Neural cell (in vitro differentiated cells): ENCODE measurements at regions not wholly inside any gene's neighbourhood (a gene's known extent, or its start where the extent isn't known, plus 50 kb on each side); places are given as distances from the start of the nearest gene placed in this dataset.

ENCODE experiments used
- H2AFZ ChIP-seq: fragments of 200-600, 300-800 bp; sonication (generic), shearing (Covaris generic); 2 replicates; pipeline ENCODE4 v1.6.0; 2014; ENCODE audit warnings: low read depth, mild to moderate bottlenecking, antibody characterized with exemption, low read length, moderate library complexity
- H3F3A ChIP-seq: fragments of 200-600 bp; shearing (Covaris generic); 2 replicates; pipeline ENCODE4 v1.6.1; 2016; ENCODE audit warnings: mild to moderate bottlenecking, moderate library complexity, mixed read lengths, antibody characterized with exemption, low read length; ENCODE audit not compliant: insufficient read depth, poor library complexity, severe bottlenecking
- H3K27ac ChIP-seq: fragments of 200-600, 300-800 bp; sonication (generic), shearing (Covaris generic); 2 replicates; pipeline ENCODE4 v1.5.1; 2014; ENCODE audit warnings: mild to moderate bottlenecking, low read length, moderate library complexity
- H3K27me3 ChIP-seq: fragments of 300-800, 200-600 bp; sonication (generic), shearing (Covaris generic); 2 replicates; pipeline ENCODE4 v1.6.0; 2014; ENCODE audit warnings: mild to moderate bottlenecking, low read depth, low read length, moderate library complexity; ENCODE audit not compliant: insufficient read depth
- H3K36me3 ChIP-seq: fragments of 300-800, 200-600 bp; sonication (generic), shearing (Covaris generic); 2 replicates; pipeline ENCODE4 v1.5.1; 2014; ENCODE audit warnings: mild to moderate bottlenecking, antibody characterized with exemption, low read length, moderate library complexity; ENCODE audit not compliant: insufficient read depth
- H3K4me2 ChIP-seq: fragments of 300-800, 200-600 bp; sonication (generic), shearing (Covaris generic); 2 replicates; pipeline ENCODE4 v1.6.0; 2014; ENCODE audit warnings: mild to moderate bottlenecking, low read length
- H3K4me3 ChIP-seq: fragments of 300-800, 200-600 bp; sonication (generic), shearing (Covaris generic); 2 replicates; pipeline ENCODE4 v1.5.1; 2014; ENCODE audit warnings: mild to moderate bottlenecking, low read length, moderate library complexity
- H3K79me2 ChIP-seq: fragments of 200-600 bp; shearing (Covaris generic); replicated peaks from 2 replicates; pipeline ENCODE4 v1.6.0; 2014; ENCODE audit warnings: mild to moderate bottlenecking, low read length, moderate library complexity; ENCODE audit not compliant: insufficient read depth
- H3K9ac ChIP-seq: fragments of 300-800, 200-600 bp; sonication (generic), shearing (Covaris generic); 2 replicates; pipeline ENCODE4 v1.6.1; 2016; ENCODE audit warnings: mild to moderate bottlenecking, low read length, mixed read lengths
- H3K9me2 ChIP-seq: fragments of 200-600 bp; shearing (Covaris generic); 2 replicates; pipeline ENCODE4 v1.6.1; 2016; ENCODE audit warnings: mild to moderate bottlenecking, low read length, mixed read lengths; ENCODE audit not compliant: insufficient read depth
- H3K9me3 ChIP-seq: fragments of 200-600, 300-800 bp; sonication (generic), shearing (Covaris generic); 2 replicates; pipeline ENCODE4 v1.6.1; 2016; ENCODE audit warnings: mild to moderate bottlenecking, mixed run types, low read length, moderate library complexity, mixed read lengths
- H4K20me1 ChIP-seq: fragments of 200-600 bp; shearing (Covaris generic); 2 replicates; pipeline ENCODE4 v1.6.1; 2016; ENCODE audit warnings: mild to moderate bottlenecking, mixed run types; ENCODE audit not compliant: insufficient read depth
- CTCF ChIP-seq: fragments of 450-650 bp; IDR thresholded peaks from 2 replicates; pipeline ENCODE4 v1.5.1; 2014; ENCODE audit warnings: antibody characterized with exemption, mild to moderate bottlenecking, moderate library complexity; ENCODE audit not compliant: poor library complexity, severe bottlenecking
- EP300 ChIP-seq: fragments of 450-650 bp; conservative IDR thresholded peaks from 2 replicates; pipeline ENCODE4 v1.6.1; 2014; ENCODE audit warnings: antibody characterized with exemption, mild to moderate bottlenecking, moderate library complexity; ENCODE audit not compliant: poor library complexity, severe bottlenecking
- EZH2 ChIP-seq: fragments of 200-600, 300-800 bp; shearing (Covaris generic), sonication (generic); IDR thresholded peaks from 2 replicates; pipeline ENCODE4 v1.6.1; 2014; ENCODE audit warnings: antibody characterized with exemption, low read length, borderline replicate concordance, mild to moderate bottlenecking; ENCODE audit not compliant: insufficient read depth, poor library complexity, severe bottlenecking
- MXI1 ChIP-seq: fragments of 450-650 bp; conservative IDR thresholded peaks from 2 replicates; pipeline ENCODE4 v1.6.1; 2014; ENCODE audit warnings: antibody characterized with exemption, mild to moderate bottlenecking; ENCODE audit not compliant: poor library complexity, severe bottlenecking
- POLR2AphosphoS5 ChIP-seq: IDR thresholded peaks from 2 replicates; pipeline ENCODE4 v1.6.1; 2012
- REST ChIP-seq: IDR thresholded peaks from 2 replicates; pipeline ENCODE4 v1.6.1; 2012; ENCODE audit warnings: borderline replicate concordance
- TAF1 ChIP-seq: IDR thresholded peaks from 2 replicates; pipeline ENCODE4 v1.6.1; 2012; ENCODE audit warnings: low read depth

- Histone ChIP-seq H3K9me3 (no peaks in the 10 kb centered on the region), H3F3A (no peaks in the 10 kb centered on the region), H3K36me3 (no peaks in the 10 kb centered on the region), H3K4me2 (no peak overlapping the region), H2AFZ (no peak overlapping the region), H3K79me2 (no peaks in the 10 kb centered on the region), H3K9ac (no peak overlapping the region), H3K9me2 (no peaks in the 10 kb centered on the region), H3K27me3 (no peaks in the 10 kb centered on the region), H3K4me3 (no peak overlapping the region), H3K27ac (no peak overlapping the region), H4K20me1 (no peaks in the 10 kb centered on the region)
- TF ChIP-seq TAF1: no peak
These were observed 122.1 kb upstream of the TPRG1 start for GRCh38 chr3:189049458-189050236.

- Histone ChIP-seq H3K4me3 (no peak overlapping the region), H3F3A (no peaks in the 10 kb centered on the region), H3K9ac (no peak overlapping the region), H3K9me3 (no peaks in the 10 kb centered on the region), H3K27ac (no peak overlapping the region), H3K27me3 (no peaks in the 10 kb centered on the region), H2AFZ (no peak overlapping the region), H3K79me2 (no peaks in the 10 kb centered on the region), H3K9me2 (no peaks in the 10 kb centered on the region), H4K20me1 (no peaks in the 10 kb centered on the region), H3K36me3 (no peaks in the 10 kb centered on the region), H3K4me2 (no peak overlapping the region)
- no peak for TF ChIP-seq MXI1
- TF ChIP-seq POLR2AphosphoS5: no peak
- no peak for TF ChIP-seq REST
These were observed 118.4 kb upstream of the TPRG1 start for GRCh38 chr3:189053322-189053721.

GRCh38 chr3:189056646-189057335 lies 115.0 kb upstream of the TPRG1 start:
- H3K9ac ChIP-seq: no peak overlapping the region
- no peak overlapping the region for H2AFZ ChIP-seq
- no peak overlapping the region for H3K4me2 ChIP-seq
- no peak for TF ChIP-seq TAF1
- no peaks in the 10 kb centered on the region for H3K79me2 ChIP-seq
- H3K27ac ChIP-seq: no peak overlapping the region
- H4K20me1 ChIP-seq: no peaks in the 10 kb centered on the region
- H3K9me2 ChIP-seq: no peaks in the 10 kb centered on the region
- no peaks in the 10 kb centered on the region for H3K36me3 ChIP-seq
- H3K27me3 ChIP-seq: no peaks in the 10 kb centered on the region
- H3K4me3 ChIP-seq: no peak overlapping the region
- H3K9me3 ChIP-seq: no peaks in the 10 kb centered on the region
- no peaks in the 10 kb centered on the region for H3F3A ChIP-seq

- H3F3A ChIP-seq: no peaks in the 10 kb centered on the region
- no peaks in the 10 kb centered on the region for H3K27me3 ChIP-seq
- no peak overlapping the region for H3K27ac ChIP-seq
- H3K9me3 ChIP-seq: no peaks in the 10 kb centered on the region
- no peak overlapping the region for H3K9ac ChIP-seq
- no peak overlapping the region for H3K4me2 ChIP-seq
- H3K9me2 ChIP-seq: no peaks in the 10 kb centered on the region
- no peaks in the 10 kb centered on the region for H3K79me2 ChIP-seq
- no peak overlapping the region for H2AFZ ChIP-seq
- H3K36me3 ChIP-seq: no peaks in the 10 kb centered on the region
- no peaks in the 10 kb centered on the region for H4K20me1 ChIP-seq
- no peak overlapping the region for H3K4me3 ChIP-seq
- TF ChIP-seq EZH2: no peak
- TF ChIP-seq POLR2AphosphoS5: no peak
- no peak for TF ChIP-seq REST
- TF ChIP-seq EP300: no peak
- TF ChIP-seq CTCF: no peak
- no peak for TF ChIP-seq MXI1
These were observed 114.4 kb upstream of the TPRG1 start for GRCh38 chr3:189057369-189057768.
